ENCODE measurements at regions not wholly inside any gene's neighbourhood (a gene's known extent, or its start where the extent isn't known, plus 50 kb on each side); places are given as distances from the start of the nearest gene placed in this dataset.

- no peak for TF ChIP-seq GATA2 (IDR thresholded peaks at IDR 0.05; ENCODE audit: low read depth, low read length)
- TF ChIP-seq GATA3 (IDR thresholded peaks at IDR 0.05; ENCODE audit: low read depth, low read length): no peak
These were observed 62.1 kb upstream of the C14orf180 start for GRCh38 chr14:104517426-104517825.
